HG03520 (cell line): ENCODE measurements at regions not wholly inside any gene's neighbourhood (a gene's known extent, or its start where the extent isn't known, plus 50 kb on each side); places are given as distances from the start of the nearest gene placed in this dataset.

Experiments
- ATAC-seq: cut with Tn5 transposase; IDR thresholded peaks from one replicate; pipeline ENCODE4 v1.9.1; 2021; ENCODE audit warnings: mild to moderate bottlenecking, moderate library complexity; ENCODE audit not compliant: unreplicated experiment

- no peak for ATAC-seq
Measured at GRCh38 chr1:5311147-5311546, 656.7 kb downstream of the AJAP1 start.

GRCh38 chr1:5308249-5308648 is 653.8 kb downstream of the AJAP1 start:
- ATAC-seq: no peak

- ATAC-seq: no peak
Measured at GRCh38 chr1:5304702-5305101, 650.3 kb downstream of the AJAP1 start.

- ATAC-seq: no peak
Measured at GRCh38 chr1:5298376-5298775, 644.0 kb downstream of the AJAP1 start.

- no peak for ATAC-seq
Measured at GRCh38 chr1:5297886-5298239, 643.5 kb downstream of the AJAP1 start.

GRCh38 chr1:5297180-5297885 is 642.9 kb downstream of the AJAP1 start:
- no peak for ATAC-seq

- no peak for ATAC-seq
Measured at GRCh38 chr1:5296557-5297179, 642.3 kb downstream of the AJAP1 start.

GRCh38 chr1:5296095-5296494 is 641.7 kb downstream of the AJAP1 start:
- ATAC-seq: no peak

GRCh38 chr1:5291889-5292288 is 637.5 kb downstream of the AJAP1 start:
- ATAC-seq: no peak

GRCh38 chr1:5287178-5288150 is 633.1 kb downstream of the AJAP1 start:
- ATAC-seq: no peak

- ATAC-seq: no peak
Measured at GRCh38 chr1:5286244-5286643, 631.8 kb downstream of the AJAP1 start.

GRCh38 chr1:5274527-5274926 is 620.1 kb downstream of the AJAP1 start:
- ATAC-seq: no peak

GRCh38 chr1:5273280-5274003 is 619.0 kb downstream of the AJAP1 start:
- no peak for ATAC-seq

- ATAC-seq: no peak
Measured at GRCh38 chr1:5272325-5272724, 617.9 kb downstream of the AJAP1 start.

GRCh38 chr1:5271264-5271663 is 616.9 kb downstream of the AJAP1 start:
- ATAC-seq: no peak

- no peak for ATAC-seq
Measured at GRCh38 chr1:5269901-5270300, 615.5 kb downstream of the AJAP1 start.

- no peak for ATAC-seq
Measured at GRCh38 chr1:5267603-5268235, 613.3 kb downstream of the AJAP1 start.

GRCh38 chr1:5265438-5266075 is 611.1 kb downstream of the AJAP1 start:
- no peak for ATAC-seq

- no peak for ATAC-seq
Measured at GRCh38 chr1:5264476-5264875, 610.1 kb downstream of the AJAP1 start.

GRCh38 chr1:5256793-5257192 is 602.4 kb downstream of the AJAP1 start:
- no peak for ATAC-seq
